ENCODE measurements at regions not wholly inside any gene's neighbourhood (a gene's known extent, or its start where the extent isn't known, plus 50 kb on each side); places are given as distances from the start of the nearest gene placed in this dataset.
"Not testable (repeated sequence)": the region's sequence is repeated elsewhere in the genome, so short reads cannot be mapped to it uniquely, and the experiment has no call there.

DNA sequence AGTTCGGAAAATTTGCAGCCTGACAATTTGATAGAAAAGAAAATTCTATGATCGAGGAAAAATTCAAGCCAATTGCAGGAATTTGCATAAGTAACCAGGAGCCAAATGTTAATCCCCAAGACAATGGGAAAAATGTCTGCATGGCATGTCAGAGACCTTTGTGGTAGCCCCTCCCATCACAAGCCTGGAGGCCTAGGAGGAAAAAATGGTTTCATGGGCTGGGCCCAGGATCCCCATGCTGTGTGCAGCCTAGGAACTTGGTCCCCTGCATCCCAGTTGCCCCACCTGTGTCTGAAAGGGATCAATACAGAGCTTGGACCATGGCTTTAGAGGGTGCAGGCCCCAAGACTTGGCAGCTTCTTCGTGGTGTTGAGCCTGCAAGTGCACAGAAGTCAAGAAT lies 1847.9 kb upstream of the ACO1 start:
- no peaks in the 10 kb centered on the region for H3K27me3 ChIP-seq
- whole genome bisulfite sequencing, 2 donors = 61 to 89% methylated on average over 3 of the region's 3 CpGs
- H3K9me3 ChIP-seq = no peaks in the 10 kb centered on the region
- intact Hi-C loops (cut with DNase I; ENCODE audit: low total_unique reads) = no loop called here
- TF ChIP-seq, protein P1, sequence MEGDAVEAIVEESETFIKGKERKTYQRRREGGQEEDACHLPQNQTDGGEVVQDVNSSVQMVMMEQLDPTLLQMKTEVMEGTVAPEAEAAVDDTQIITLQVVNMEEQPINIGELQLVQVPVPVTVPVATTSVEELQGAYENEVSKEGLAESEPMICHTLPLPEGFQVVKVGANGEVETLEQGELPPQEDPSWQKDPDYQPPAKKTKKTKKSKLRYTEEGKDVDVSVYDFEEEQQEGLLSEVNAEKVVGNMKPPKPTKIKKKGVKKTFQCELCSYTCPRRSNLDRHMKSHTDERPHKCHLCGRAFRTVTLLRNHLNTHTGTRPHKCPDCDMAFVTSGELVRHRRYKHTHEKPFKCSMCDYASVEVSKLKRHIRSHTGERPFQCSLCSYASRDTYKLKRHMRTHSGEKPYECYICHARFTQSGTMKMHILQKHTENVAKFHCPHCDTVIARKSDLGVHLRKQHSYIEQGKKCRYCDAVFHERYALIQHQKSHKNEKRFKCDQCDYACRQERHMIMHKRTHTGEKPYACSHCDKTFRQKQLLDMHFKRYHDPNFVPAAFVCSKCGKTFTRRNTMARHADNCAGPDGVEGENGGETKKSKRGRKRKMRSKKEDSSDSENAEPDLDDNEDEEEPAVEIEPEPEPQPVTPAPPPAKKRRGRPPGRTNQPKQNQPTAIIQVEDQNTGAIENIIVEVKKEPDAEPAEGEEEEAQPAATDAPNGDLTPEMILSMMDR (IDR thresholded peaks at IDR 0.05) = no peak
- no peak for DNase-seq
- H3K4me3 ChIP-seq = no peak overlapping the region
- H3K36me3 ChIP-seq (ENCODE audit: low read depth, missing control alignments) = no peaks in the 10 kb centered on the region
- H3K27ac ChIP-seq = no peak overlapping the region
- H3K4me1 ChIP-seq = no peaks in the 10 kb centered on the region

DNA sequence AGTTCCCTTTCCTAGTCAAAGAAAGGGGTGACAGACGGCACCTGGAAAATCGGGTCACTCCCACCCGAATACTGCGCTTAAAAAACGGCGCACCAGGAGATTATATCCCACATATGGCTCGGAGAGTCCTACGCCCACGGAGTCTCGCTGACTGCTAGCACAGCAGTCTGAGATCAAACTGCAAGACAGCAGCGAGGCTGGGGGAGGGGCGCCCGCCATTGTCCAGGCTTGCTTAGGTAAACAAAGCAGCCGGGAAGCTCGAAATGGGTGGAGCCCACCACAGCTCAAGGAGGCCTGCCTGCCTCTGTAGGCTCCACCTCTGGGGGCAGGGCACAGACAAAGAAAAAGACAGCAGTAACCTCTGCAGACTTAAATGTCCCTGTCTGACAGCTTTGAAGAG lies 1844.7 kb upstream of the ACO1 start:
- H3K4me3 ChIP-seq; DNase-seq; H3K4me1 ChIP-seq; H3K36me3 ChIP-seq (ENCODE audit: low read depth, missing control alignments); H3K27me3 ChIP-seq; H3K9me3 ChIP-seq; intact Hi-C loops (cut with DNase I; ENCODE audit: low total_unique reads); H3K27ac ChIP-seq: not testable (repeated sequence)
- 71% methylated on average over 10 of the region's 15 CpGs; no CpG with 5 or more reads in 1 of the 2 donors for WGBS, 2 donors

DNA sequence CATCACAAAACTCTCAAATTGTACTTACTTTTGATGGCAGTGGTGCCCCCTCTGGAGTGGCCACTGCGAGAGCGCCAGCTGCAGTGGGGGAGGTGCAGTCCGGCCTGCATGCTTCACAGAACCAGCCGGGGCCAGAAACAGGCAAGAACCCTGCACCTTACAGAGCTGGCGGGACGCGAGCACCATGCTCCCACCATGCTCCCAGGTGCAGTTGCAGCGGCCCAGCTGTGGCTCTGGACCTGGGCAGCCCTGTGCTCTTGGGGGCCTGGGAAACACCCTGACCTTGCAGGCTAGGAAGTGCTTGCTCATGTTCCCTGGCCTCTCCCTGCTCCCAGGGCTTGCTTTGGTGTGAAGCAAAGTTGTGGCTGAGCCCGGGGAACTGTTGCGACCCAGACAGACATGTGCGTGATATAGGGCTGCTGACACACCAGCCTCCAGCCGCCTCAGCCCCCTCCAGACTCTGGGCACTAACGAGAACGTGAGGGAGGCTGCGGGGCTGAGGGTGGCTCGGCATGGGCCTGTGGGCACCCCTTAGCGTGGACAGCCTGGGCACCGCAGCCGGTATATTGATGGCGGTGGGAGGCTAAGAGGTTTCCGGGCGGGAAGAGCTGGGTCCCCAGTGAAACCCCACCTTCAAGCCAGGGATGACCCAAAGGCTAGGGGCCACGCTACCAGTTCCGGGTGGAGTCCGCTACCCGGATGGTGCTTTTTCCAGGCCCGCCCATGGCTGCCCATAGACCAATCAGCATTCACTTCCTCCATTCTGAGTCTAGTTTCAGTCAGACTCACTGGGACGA lies 1809.9 kb upstream of the ACO1 start:
- peak; percentile 75 for DNase-seq
- peak overlapping the region; percentile 39 to 55 for H3K4me3 ChIP-seq
- intact Hi-C loops (cut with DNase I; ENCODE audit: low total_unique reads) = no loop called here
- 77 to 86% methylated on average over 21 to 28 of the region's 28 CpGs for WGBS, 2 donors
- H3K27ac ChIP-seq = peak overlapping the region in 1 of 2 donors; percentile 48
- H3K9me3 ChIP-seq = no peaks in the 10 kb centered on the region
- no peaks in the 10 kb centered on the region for H3K4me1 ChIP-seq
- TF ChIP-seq, protein P1 (IDR thresholded peaks at IDR 0.05) = no peak
- no peak for TF ChIP-seq POLR2A (IDR thresholded peaks at IDR 0.05)
- no peaks in the 10 kb centered on the region for H3K27me3 ChIP-seq
- no peaks in the 10 kb centered on the region for H3K36me3 ChIP-seq (ENCODE audit: low read depth, missing control alignments)

DNA sequence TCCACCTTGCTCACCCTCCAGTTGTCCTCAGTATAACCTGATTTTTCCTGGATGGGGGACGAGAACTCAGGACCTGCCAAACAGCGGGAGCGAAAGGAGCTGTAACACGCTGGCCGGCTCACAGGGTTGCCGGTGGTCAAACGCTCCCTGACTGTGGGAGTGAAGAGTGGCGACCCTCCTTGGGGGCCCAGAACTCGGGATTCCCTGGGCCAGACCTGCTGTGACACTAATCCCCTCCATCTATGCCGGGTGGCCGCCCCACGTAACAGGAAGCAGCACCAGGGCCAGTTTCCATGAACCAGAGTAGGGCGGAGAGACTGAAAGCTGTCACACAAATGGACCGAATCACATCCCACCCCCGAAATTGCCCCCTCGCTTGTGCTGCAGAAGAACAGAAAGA lies 1809.2 kb upstream of the ACO1 start:
- TF ChIP-seq POLR2A (IDR thresholded peaks at IDR 0.05) = no peak
- TF ChIP-seq, protein P1 (IDR thresholded peaks at IDR 0.05) = no peak

DNA sequence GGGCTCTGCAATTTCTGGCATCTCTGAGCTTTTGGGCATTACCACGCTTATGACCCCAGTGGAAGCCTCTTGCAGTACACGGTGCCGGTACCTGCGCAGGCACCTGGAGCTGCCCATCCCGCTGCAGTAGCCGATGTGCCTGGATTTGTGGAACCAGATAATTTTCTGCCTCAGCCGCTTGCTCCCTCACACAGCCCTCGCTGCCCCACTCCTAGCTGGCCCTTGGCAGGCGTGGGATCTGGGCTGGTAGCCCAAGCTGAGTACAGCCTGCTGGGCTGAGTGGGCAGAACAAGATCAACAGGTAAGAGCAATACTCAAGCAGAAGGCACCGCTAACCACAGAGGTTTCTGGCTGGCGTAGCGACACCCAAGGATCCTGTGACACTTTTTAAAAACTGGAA lies 1808.8 kb upstream of the ACO1 start:
- TF ChIP-seq, protein P1 (IDR thresholded peaks at IDR 0.05) = no peak
- TF ChIP-seq POLR2A (IDR thresholded peaks at IDR 0.05) = no peak
- no peaks in the 10 kb centered on the region for H3K9me3 ChIP-seq
- peak overlapping the region; percentile 39 to 55 for H3K4me3 ChIP-seq
- peak; percentile 14 for DNase-seq
- H3K27me3 ChIP-seq = no peaks in the 10 kb centered on the region
- WGBS, 2 donors = 56 to 79% methylated on average over 10 to 11 of the region's 12 CpGs
- intact Hi-C loops (cut with DNase I; ENCODE audit: low total_unique reads) = no loop called here
- no peak overlapping the region for H3K27ac ChIP-seq
- H3K4me1 ChIP-seq = no peaks in the 10 kb centered on the region
- no peaks in the 10 kb centered on the region for H3K36me3 ChIP-seq (ENCODE audit: low read depth, missing control alignments)

More for the DNA sequence above, 1809.2 kb upstream of the ACO1 start:
- H3K27me3 ChIP-seq = no peaks in the 10 kb centered on the region
- no peaks in the 10 kb centered on the region for H3K9me3 ChIP-seq
- peak overlapping the region; percentile 39 to 55 for H3K4me3 ChIP-seq
- WGBS, 2 donors = 50 to 80% methylated on average over 7 to 16 of the region's 16 CpGs
- H3K4me1 ChIP-seq = no peaks in the 10 kb centered on the region
- intact Hi-C loops (cut with DNase I; ENCODE audit: low total_unique reads) = no loop called here
- no peak for DNase-seq
- no peaks in the 10 kb centered on the region for H3K36me3 ChIP-seq (ENCODE audit: low read depth, missing control alignments)
- H3K27ac ChIP-seq = peak overlapping the region in 1 of 2 donors; percentile 48

All from testis (tissue), 2 donors.